GM12878 (cell line): ENCODE measurements at regions not wholly inside any gene's neighbourhood (a gene's known extent, or its start where the extent isn't known, plus 50 kb on each side); places are given as distances from the start of the nearest gene placed in this dataset.

Experiments
- ATAC-seq: fragments of 200-7000 bp; cut with Tn5 transposase; 3 replicates; pipeline ENCODE4 v1.9.1; 2020; ENCODE audit warnings: mild to moderate bottlenecking, moderate library complexity
- BruUV-seq: library from RNA; stranded (reverse); fragments of 400-500 nt; replicated peaks from 2 replicates; lab custom pipeline; 2021; lab: Mats Ljungman, UMichigan
- CTCF ChIA-PET: fragments of 300-600 bp; sonication (Branson Sonifier 250); formaldehyde crosslinking; extraction: SDS; loops from one replicate; lab custom pipeline; 2021; ENCODE audit warnings: inconsistent platforms; lab: Yijun Ruan, JAX
- POLR2A ChIA-PET: fragments of 350-600 bp; formaldehyde crosslinking; extraction: SDS; loops from one replicate; lab custom pipeline; 2021; ENCODE audit warnings: inconsistent platforms; lab: Charles Lee
- RAD21 ChIA-PET: fragments of 300-600 bp; sonication (Branson Sonifier 250); formaldehyde crosslinking; loops from one replicate; lab custom pipeline; 2023; ENCODE audit warnings: antibody characterized with exemption; ENCODE audit not compliant: unreplicated experiment; lab: Charles Lee
- SMC1A ChIA-PET: fragments of 300-600 bp; sonication (Branson Sonifier 250); formaldehyde crosslinking; loops from one replicate; lab custom pipeline; 2023; ENCODE audit not compliant: unreplicated experiment, uncharacterized antibody; lab: Charles Lee
- DNase-seq: peaks from one replicate; pipeline ENCODE4 v3.0.0-alpha.2; 2011; ENCODE audit warnings: low read depth, low spot score
- FAIRE-seq: peaks from 3 replicates; lab custom pipeline; 2011; peaks lifted over from hg19 to GRCh38; lab: Jason Lieb, UNC
- H2AFZ ChIP-seq: 2 replicates; pipeline ENCODE4 v1.6.0; 2011; ENCODE audit warnings: low read depth, low read length, control low read depth; ENCODE audit not compliant: control insufficient read depth
- H3K27ac ChIP-seq: 2 replicates; pipeline ENCODE4 v1.5.1; 2011; ENCODE audit warnings: control low read depth; ENCODE audit not compliant: control insufficient read depth, insufficient read depth
- H3K27me3 ChIP-seq, 2 experiments: replicated peaks in 1 of 2; 2 replicates each; pipeline versions ENCODE4 v1.6.0 to v1.6.1; 2011; ENCODE audit warnings: low read length in 1 of 2; ENCODE audit not compliant: control insufficient read depth in 2 of 2, insufficient read depth in 2 of 2
- H3K36me3 ChIP-seq, 2 experiments: 2 replicates each; pipeline ENCODE4 v1.5.1; 2011; ENCODE audit warnings: low read length in 1 of 2; ENCODE audit not compliant: control insufficient read depth in 2 of 2, insufficient read depth in 2 of 2
- H3K4me1 ChIP-seq: 2 replicates; pipeline ENCODE4 v1.6.1; 2011; ENCODE audit warnings: mild to moderate bottlenecking, low read length, moderate library complexity, mixed read lengths; ENCODE audit not compliant: control insufficient read depth, insufficient read depth
- H3K4me2 ChIP-seq: 2 replicates; pipeline ENCODE4 v1.6.0; 2011; ENCODE audit warnings: control low read depth; ENCODE audit not compliant: control insufficient read depth, insufficient read depth
- H3K4me3 ChIP-seq: fragments of 200-600 bp; sonication (generic); 2 replicates; pipeline ENCODE4 v1.5.1; 2016
- H3K79me2 ChIP-seq: 2 replicates; pipeline ENCODE4 v1.6.0; 2011; ENCODE audit warnings: low read length; ENCODE audit not compliant: control insufficient read depth, insufficient read depth
- H3K9ac ChIP-seq: 2 replicates; pipeline ENCODE4 v1.8.0; 2011; ENCODE audit warnings: low read length, control low read depth, mixed read lengths; ENCODE audit not compliant: control insufficient read depth, insufficient read depth
- H3K9me3 ChIP-seq: replicated peaks from 3 replicates; pipeline ENCODE4 v1.5.1; 2011; ENCODE audit warnings: mild to moderate bottlenecking, low read length; ENCODE audit not compliant: control insufficient read depth, insufficient read depth
- H4K20me1 ChIP-seq: 2 replicates; pipeline ENCODE4 v1.6.0; 2011; ENCODE audit not compliant: control insufficient read depth, insufficient read depth
- BCL3 ChIP-seq: IDR thresholded peaks from 2 replicates; pipeline ENCODE4 v1.6.1; 2011; ENCODE audit warnings: borderline replicate concordance, low read depth, mild to moderate bottlenecking, moderate library complexity, low read length; ENCODE audit not compliant: insufficient read depth, poor library complexity, severe bottlenecking
- CBX5 ChIP-seq: sonication (generic); IDR thresholded peaks from 2 replicates; pipeline ENCODE4 v1.6.1; 2016; ENCODE audit warnings: low read depth, moderate library complexity, mild to moderate bottlenecking, inconsistent platforms
- FOXM1 ChIP-seq: IDR thresholded peaks from 2 replicates; pipeline ENCODE4 v1.6.1; 2012; ENCODE audit warnings: low read depth, mild to moderate bottlenecking, inconsistent platforms, low read length, moderate library complexity
- MTA2 ChIP-seq: fragments of 450-650 bp; IDR thresholded peaks from 2 replicates; pipeline ENCODE4 v1.6.1; 2016; ENCODE audit warnings: low read depth, mild to moderate bottlenecking, moderate library complexity
- MTA3 ChIP-seq: IDR thresholded peaks from 2 replicates; pipeline ENCODE4 v1.6.1; 2012; ENCODE audit warnings: low read length, inconsistent platforms, borderline replicate concordance
- POLR2A ChIP-seq: IDR thresholded peaks from 2 replicates; pipeline ENCODE4 v1.6.1; 2011; ENCODE audit warnings: low read depth, mild to moderate bottlenecking, low read length
- RCOR1 ChIP-seq: conservative IDR thresholded peaks from 2 replicates; pipeline ENCODE4 v1.6.1; 2012; ENCODE audit warnings: low read depth, low read length, improper control_type of control experiment
- SMAD5 ChIP-seq: IDR thresholded peaks from 2 replicates; pipeline ENCODE4 v1.6.1; 2016; ENCODE audit warnings: antibody characterized with exemption, low read depth
- WGBS: methylation state at CpG from one replicate; pipeline ENCODE4 v1.1.6; 2016; ENCODE audit warnings: low lambda C conversion rate; ENCODE audit not compliant: insufficient replicate concordance, insufficient coverage; ENCODE audit errors: missing lambda C conversion rate; 5-methylcytosine and 5-hydroxymethylcytosine counted together
- in situ Hi-C: fragments of 300-500 bp; cut with MboI; formaldehyde crosslinking; loops from 9 replicates; pipeline ENCODE4 v1.14.3; 2018; ENCODE audit warnings: mixed read lengths
- intact Hi-C: fragments of 100-400 bp; cut with micrococcal nuclease; formaldehyde crosslinking; loops from one replicate; pipeline ENCODE4 v1.14.2; 2022; ENCODE audit not compliant: unreplicated experiment
- TF ChIP-seq, protein P1 (sequence below): fragments of 450-650 bp; IDR thresholded peaks from 2 replicates; pipeline ENCODE4 v1.6.1; 2017; ENCODE audit warnings: borderline replicate concordance
- TF ChIP-seq, protein P2 (sequence below): fragments of 450-650 bp; IDR thresholded peaks from 2 replicates; pipeline ENCODE4 v1.6.1; 2014; ENCODE audit warnings: mild to moderate bottlenecking
- TF ChIP-seq, protein P3 (sequence below): IDR thresholded peaks from 2 replicates; pipeline ENCODE4 v1.6.1; 2012; ENCODE audit warnings: low read depth, low read length, improper control_type of control experiment

- intact Hi-C loops, result no loop called here
- Histone ChIP-seq H3K9ac (no peak overlapping the region), H3K79me2 (no peaks in the 10 kb centered on the region), H3K27ac (no peak overlapping the region), H2AFZ (no peak overlapping the region), H3K4me1 (no peaks in the 10 kb centered on the region), H3K9me3 (no peaks in the 10 kb centered on the region), H3K27me3 (no peaks in the 10 kb centered on the region), H3K4me2 (no peak overlapping the region), H4K20me1 (no peaks in the 10 kb centered on the region), H3K36me3 (no peaks in the 10 kb centered on the region), H3K4me3 (no peak overlapping the region)
- no peak for ATAC-seq
- 0% methylated on average over 1 of the region's 1 CpG for WGBS
- ChIA-PET RAD21 (no interaction called here), CTCF (no interaction called here), SMC1A (no interaction called here), POLR2A (no interaction called here)
- no peak for DNase-seq
- FAIRE-seq, result no peak
- TF ChIP-seq POLR2A (no peak), CBX5 (no peak), RCOR1 (no peak), MTA3 (no peak), FOXM1 (no peak), SMAD5 (no peak), MTA2 (no peak), BCL3 (no peak)
- TF ChIP-seq, protein P1, sequence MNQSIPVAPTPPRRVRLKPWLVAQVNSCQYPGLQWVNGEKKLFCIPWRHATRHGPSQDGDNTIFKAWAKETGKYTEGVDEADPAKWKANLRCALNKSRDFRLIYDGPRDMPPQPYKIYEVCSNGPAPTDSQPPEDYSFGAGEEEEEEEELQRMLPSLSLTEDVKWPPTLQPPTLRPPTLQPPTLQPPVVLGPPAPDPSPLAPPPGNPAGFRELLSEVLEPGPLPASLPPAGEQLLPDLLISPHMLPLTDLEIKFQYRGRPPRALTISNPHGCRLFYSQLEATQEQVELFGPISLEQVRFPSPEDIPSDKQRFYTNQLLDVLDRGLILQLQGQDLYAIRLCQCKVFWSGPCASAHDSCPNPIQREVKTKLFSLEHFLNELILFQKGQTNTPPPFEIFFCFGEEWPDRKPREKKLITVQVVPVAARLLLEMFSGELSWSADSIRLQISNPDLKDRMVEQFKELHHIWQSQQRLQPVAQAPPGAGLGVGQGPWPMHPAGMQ, result no peak
- TF ChIP-seq, protein P2, sequence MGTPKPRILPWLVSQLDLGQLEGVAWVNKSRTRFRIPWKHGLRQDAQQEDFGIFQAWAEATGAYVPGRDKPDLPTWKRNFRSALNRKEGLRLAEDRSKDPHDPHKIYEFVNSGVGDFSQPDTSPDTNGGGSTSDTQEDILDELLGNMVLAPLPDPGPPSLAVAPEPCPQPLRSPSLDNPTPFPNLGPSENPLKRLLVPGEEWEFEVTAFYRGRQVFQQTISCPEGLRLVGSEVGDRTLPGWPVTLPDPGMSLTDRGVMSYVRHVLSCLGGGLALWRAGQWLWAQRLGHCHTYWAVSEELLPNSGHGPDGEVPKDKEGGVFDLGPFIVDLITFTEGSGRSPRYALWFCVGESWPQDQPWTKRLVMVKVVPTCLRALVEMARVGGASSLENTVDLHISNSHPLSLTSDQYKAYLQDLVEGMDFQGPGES, result no peak
- TF ChIP-seq, protein P3, sequence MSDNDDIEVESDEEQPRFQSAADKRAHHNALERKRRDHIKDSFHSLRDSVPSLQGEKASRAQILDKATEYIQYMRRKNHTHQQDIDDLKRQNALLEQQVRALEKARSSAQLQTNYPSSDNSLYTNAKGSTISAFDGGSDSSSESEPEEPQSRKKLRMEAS, result no peak
- in situ Hi-C loops, result no loop called here
- BruUV-seq, result no TSS peak
These were observed 560.6 kb downstream of the TOX3 start for GRCh38 chr16:51986301-51986700.
